Gastrocnemius medialis (tissue), 4 donors: ENCODE measurements at regions not wholly inside any gene's neighbourhood (a gene's known extent, or its start where the extent isn't known, plus 50 kb on each side); places are given as distances from the start of the nearest gene placed in this dataset.
A peak's percentile ranks its signal among the peaks of the same experiment; 100 is the strongest.
"Not testable (repeated sequence)": the region's sequence is repeated elsewhere in the genome, so short reads cannot be mapped to it uniquely, and the experiment has no call there.

Source experiments
- ATAC-seq, 2 donors: fragments of 150-250 bp; one replicate each; pipeline ENCODE4 v1.9.1; 2016
- DNase-seq, 2 donors: peaks; one replicate each; pipeline ENCODE4 v3.0.0-alpha.2; 2019
- H3K27ac ChIP-seq, 4 donors: fragments of 200-600 bp; sonication (generic); 1 replicate in 1 of 4; 2 replicates in 3 of 4; pipeline ENCODE4 v1.5.1; 2016 to 2018; ENCODE audit warnings: mild to moderate bottlenecking in 2 of 4, moderate library complexity in 1 of 4
- H3K27me3 ChIP-seq, 3 donors: fragments of 200-600 bp; sonication (generic) in 2 of 3; 1 replicate in 1 of 3; 2 replicates in 2 of 3; pipeline versions ENCODE4 v1.5.1 to v1.6.0; 2016 to 2019; ENCODE audit warnings: mild to moderate bottlenecking in 1 of 3, moderate library complexity in 1 of 3
- H3K36me3 ChIP-seq, 2 donors: fragments of 200-600 bp; sonication (generic) in 1 of 2; one replicate each; pipeline ENCODE4 v1.5.1; 2017 to 2018
- H3K4me1 ChIP-seq, 2 donors: fragments of 200-600 bp; sonication (generic) in 1 of 2; one replicate each; pipeline ENCODE4 v1.5.1; 2016 to 2017; ENCODE audit warnings: mild to moderate bottlenecking in 2 of 2
- H3K4me3 ChIP-seq, 4 donors: fragments of 200-600 bp; sonication (generic) in 3 of 4; 1 replicate in 1 of 4; 2 replicates in 3 of 4; pipeline ENCODE4 v1.5.1; 2016 to 2019; ENCODE audit warnings: mild to moderate bottlenecking in 2 of 4
- H3K9me3 ChIP-seq, 3 donors: fragments of 200-600 bp; sonication (generic) in 2 of 3; 1 replicate in 1 of 3; 2 replicates in 2 of 3; pipeline ENCODE4 v1.5.1; 2016 to 2019
- CTCF ChIP-seq, 5 experiments: fragments of 450-650 bp in 3 of 5; fragments of 200-600 bp in 2 of 5; sonication (generic) in 2 of 5; IDR thresholded peaks in 4 of 5; conservative IDR thresholded peaks in 1 of 5; 1 replicate in 4 of 5; 2 replicates in 1 of 5; pipeline ENCODE4 v1.5.1; 2016 to 2019; ENCODE audit warnings: antibody characterized with exemption in 5 of 5, mild to moderate bottlenecking in 3 of 5, moderate library complexity in 3 of 5
- POLR2A ChIP-seq, 2 donors: fragments of 450-650 bp; IDR thresholded peaks; one replicate each; pipeline ENCODE4 v1.6.1; 2017; ENCODE audit warnings: antibody characterized with exemption in 2 of 2, mild to moderate bottlenecking in 2 of 2, moderate library complexity in 2 of 2
- in situ Hi-C, 4 donors: fragments of 200-750 bp; cut with MboI; loops; one replicate each; pipeline versions ENCODE4 v1.15.0 to v1.8.0; 2017; ENCODE audit warnings: low sequenced_read_pairs in 4 of 4
- intact Hi-C: fragments of 100-400 bp; cut with DNase I; formaldehyde crosslinking; loops from one replicate; pipeline ENCODE4 v1.15.1; 2023; ENCODE audit warnings: low total_unique reads

DNA sequence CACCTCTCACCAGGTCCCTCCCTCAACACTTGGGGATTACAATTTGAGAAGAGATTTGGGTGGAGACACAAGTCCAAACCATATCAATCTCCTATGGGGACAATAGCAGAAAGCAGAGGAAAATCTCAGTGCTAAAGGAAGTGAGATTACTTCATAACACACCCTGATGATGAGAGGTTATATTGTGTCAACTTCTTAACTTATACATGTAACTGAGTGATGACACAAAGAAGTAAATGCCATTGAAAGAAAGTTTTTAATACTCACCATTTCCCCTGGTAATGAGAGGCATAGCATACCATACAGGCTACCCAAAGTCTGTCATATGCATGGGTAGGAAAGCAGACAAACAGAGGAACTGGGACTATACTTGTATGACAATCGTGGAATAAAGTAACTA, 137.2 kb downstream of the MMUT start:
- no peak for DNase-seq
- TF ChIP-seq POLR2A (IDR thresholded peaks at IDR 0.05): no peak
- TF ChIP-seq CTCF (IDR thresholded peaks at IDR 0.05 in 4 of 5, conservative IDR thresholded peaks at IDR 0.05 in 1 of 5): no peak
- Histone ChIP-seq H3K36me3 (no peaks in the 10 kb centered on the region), H3K4me1 (no peaks in the 10 kb centered on the region), H3K4me3 (no peak overlapping the region), H3K27me3 (no peaks in the 10 kb centered on the region), H3K27ac (peak overlapping the region in 2 of 4 donors; percentile 3 to 7), H3K9me3 (no peaks in the 10 kb centered on the region)
- in situ Hi-C loops (no loop called here), intact Hi-C loops (no loop called here)
- ATAC-seq: no peak

- intact Hi-C loops: no loop called here
- Histone ChIP-seq H3K9me3 (no peaks in the 10 kb centered on the region), H3K4me3 (no peak overlapping the region), H3K27me3 (no peaks in the 10 kb centered on the region), H3K4me1 (no peaks in the 10 kb centered on the region), H3K27ac (no peak overlapping the region), H3K36me3 (no peaks in the 10 kb centered on the region)
- TF ChIP-seq POLR2A (IDR thresholded peaks at IDR 0.05): no peak
- TF ChIP-seq CTCF (IDR thresholded peaks at IDR 0.05 in 4 of 5, conservative IDR thresholded peaks at IDR 0.05 in 1 of 5): no peak
- in situ Hi-C loops: no loop called here
- ATAC-seq: no peak
- no peak for DNase-seq
Observed at GRCh38 chr6:49322861-49323260, 140.2 kb downstream of the MMUT start.

GRCh38 chr6:49321561-49322072, 141.4 kb downstream of the MMUT start:
- no peaks in the 10 kb centered on the region for H3K9me3 ChIP-seq
- H3K36me3 ChIP-seq: no peaks in the 10 kb centered on the region
- intact Hi-C loops (no loop called here), in situ Hi-C loops (no loop called here)
- ATAC-seq (no peak), DNase-seq (no peak)
- no peaks in the 10 kb centered on the region for H3K4me1 ChIP-seq
- H3K27me3 ChIP-seq: no peaks in the 10 kb centered on the region
- H3K27ac ChIP-seq: no peak overlapping the region
- TF ChIP-seq CTCF (IDR thresholded peaks at IDR 0.05 in 4 of 5, conservative IDR thresholded peaks at IDR 0.05 in 1 of 5): no peak
- TF ChIP-seq POLR2A (IDR thresholded peaks at IDR 0.05): no peak
- H3K4me3 ChIP-seq: no peak overlapping the region

DNA sequence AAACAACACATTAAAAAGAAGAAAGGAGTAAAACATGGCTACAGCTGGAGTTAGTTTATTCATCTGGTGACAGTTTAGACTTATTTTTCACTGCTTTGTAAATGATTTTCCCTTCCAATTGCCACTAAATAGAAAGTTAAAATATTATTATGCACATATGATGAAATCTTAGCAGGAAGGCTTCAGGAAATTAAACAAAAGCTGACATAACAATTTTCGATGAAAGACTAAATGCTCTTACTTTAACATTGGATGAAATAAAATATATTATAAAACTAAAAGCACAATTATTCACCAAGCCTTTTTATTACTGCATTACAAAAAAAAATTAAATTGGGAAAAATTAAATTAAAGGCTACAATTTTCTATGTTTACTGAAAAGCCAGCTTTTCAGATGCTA, 158.0 kb downstream of the MMUT start:
- ATAC-seq: no peak
- intact Hi-C loops (no loop called here), in situ Hi-C loops (no loop called here)
- no peak overlapping the region for H3K27ac ChIP-seq
- DNase-seq: no peak
- no peaks in the 10 kb centered on the region for H3K4me1 ChIP-seq
- no peak for TF ChIP-seq CTCF (IDR thresholded peaks at IDR 0.05 in 4 of 5, conservative IDR thresholded peaks at IDR 0.05 in 1 of 5)
- no peak for TF ChIP-seq POLR2A (IDR thresholded peaks at IDR 0.05)
- H3K9me3 ChIP-seq: no peaks in the 10 kb centered on the region
- H3K27me3 ChIP-seq: no peaks in the 10 kb centered on the region
- H3K36me3 ChIP-seq: no peaks in the 10 kb centered on the region
- no peak overlapping the region for H3K4me3 ChIP-seq

DNA sequence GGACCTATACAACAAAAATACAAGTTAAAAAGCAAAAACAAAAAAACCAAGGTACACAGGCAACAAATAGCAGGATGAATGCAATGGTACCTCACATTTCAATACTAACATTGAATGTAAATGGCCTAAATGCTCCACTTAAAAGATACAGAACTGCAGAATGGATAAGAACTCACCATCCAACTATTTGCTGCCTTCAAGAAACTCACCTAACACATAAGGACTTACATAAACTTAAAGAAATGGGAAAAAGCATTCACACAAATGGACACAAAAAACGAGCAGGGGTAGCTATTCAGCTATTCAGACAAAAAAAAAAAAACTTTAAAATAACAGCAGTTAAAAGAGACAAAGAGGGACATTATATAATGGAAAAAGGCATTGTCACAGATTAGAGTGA, 158.7 kb downstream of the MMUT start:
- ATAC-seq, H3K4me3 ChIP-seq, H3K27me3 ChIP-seq, H3K9me3 ChIP-seq, intact Hi-C loops, H3K4me1 ChIP-seq, H3K36me3 ChIP-seq, in situ Hi-C loops, H3K27ac ChIP-seq, DNase-seq: not testable (repeated sequence)
